ENCODE measurements at regions not wholly inside any gene's neighbourhood (a gene's known extent, or its start where the extent isn't known, plus 50 kb on each side); places are given as distances from the start of the nearest gene placed in this dataset.

- no peak overlapping the region for H3K4me3 ChIP-seq (replicated peaks; ENCODE audit: low read depth, low read length)
- TF ChIP-seq CTCF (IDR thresholded peaks at IDR 0.05; ENCODE audit: low read depth, low read length, missing control alignments) = no peak
- no peak for DNase-seq (ENCODE audit: extremely low read depth, low read depth)
Observed at GRCh38 chr7:20561466-20561865, 54.0 kb upstream of the ABCB5 start.

GRCh38 chr7:20561908-20562307 is 53.6 kb upstream of the ABCB5 start:
- TF ChIP-seq CTCF (IDR thresholded peaks at IDR 0.05; ENCODE audit: low read depth, low read length, missing control alignments) = no peak
- H3K4me3 ChIP-seq (replicated peaks; ENCODE audit: low read depth, low read length) = no peak overlapping the region

GRCh38 chr7:20562461-20562860 is 53.0 kb upstream of the ABCB5 start:
- H3K4me3 ChIP-seq (replicated peaks; ENCODE audit: low read depth, low read length) = no peak overlapping the region
- TF ChIP-seq CTCF (IDR thresholded peaks at IDR 0.05; ENCODE audit: low read depth, low read length, missing control alignments) = no peak
- DNase-seq (ENCODE audit: extremely low read depth, low read depth) = no peak

More at GRCh38 chr7:20561908-20562307, 53.6 kb upstream of the ABCB5 start:
- no peak for DNase-seq (ENCODE audit: extremely low read depth, low read depth)
